GM21717 (cell line): ENCODE measurements at regions not wholly inside any gene's neighbourhood (a gene's known extent, or its start where the extent isn't known, plus 50 kb on each side); places are given as distances from the start of the nearest gene placed in this dataset.

Source experiments
- ATAC-seq: cut with Tn5 transposase; IDR thresholded peaks from one replicate; pipeline ENCODE4 v1.9.1; 2021; ENCODE audit warnings: mild to moderate bottlenecking, moderate library complexity; ENCODE audit not compliant: unreplicated experiment

- no peak for ATAC-seq
These were observed 149.5 kb upstream of the RPS6KA2 start for GRCh38 chr6:166776571-166776970.

GRCh38 chr6:166775923-166776220, 148.8 kb upstream of the RPS6KA2 start:
- no peak for ATAC-seq

- ATAC-seq, result no peak
These were observed 148.3 kb upstream of the RPS6KA2 start for GRCh38 chr6:166775180-166775922.

GRCh38 chr6:166774770-166775169, 147.7 kb upstream of the RPS6KA2 start:
- ATAC-seq, result no peak

- ATAC-seq, result no peak
These were observed 147.2 kb upstream of the RPS6KA2 start for GRCh38 chr6:166774292-166774691.

- ATAC-seq, result no peak
These were observed 145.5 kb upstream of the RPS6KA2 start for GRCh38 chr6:166772518-166772917.

GRCh38 chr6:166771701-166772100, 144.7 kb upstream of the RPS6KA2 start:
- ATAC-seq, result no peak

GRCh38 chr6:166770216-166771116, 143.4 kb upstream of the RPS6KA2 start:
- no peak for ATAC-seq

GRCh38 chr6:166769648-166770047, 142.6 kb upstream of the RPS6KA2 start:
- ATAC-seq, result no peak

- no peak for ATAC-seq
These were observed 141.7 kb upstream of the RPS6KA2 start for GRCh38 chr6:166768761-166769160.

- ATAC-seq, result no peak
These were observed 140.2 kb upstream of the RPS6KA2 start for GRCh38 chr6:166767230-166767629.

- no peak for ATAC-seq
These were observed 139.7 kb upstream of the RPS6KA2 start for GRCh38 chr6:166766769-166767168.

GRCh38 chr6:166765234-166765541, 138.1 kb upstream of the RPS6KA2 start:
- ATAC-seq, result no peak

- ATAC-seq, result no peak
These were observed 137.6 kb upstream of the RPS6KA2 start for GRCh38 chr6:166764473-166765233.

- ATAC-seq, result no peak
These were observed 136.8 kb upstream of the RPS6KA2 start for GRCh38 chr6:166763606-166764472.

- ATAC-seq, result no peak
These were observed 134.8 kb upstream of the RPS6KA2 start for GRCh38 chr6:166761801-166762200.

- ATAC-seq, result no peak
These were observed 133.2 kb upstream of the RPS6KA2 start for GRCh38 chr6:166760288-166760687.

- ATAC-seq, result no peak
These were observed 131.2 kb upstream of the RPS6KA2 start for GRCh38 chr6:166758136-166758704.

- ATAC-seq, result no peak
These were observed 130.4 kb upstream of the RPS6KA2 start for GRCh38 chr6:166757232-166758135.
